ENCODE measurements at regions not wholly inside any gene's neighbourhood (a gene's known extent, or its start where the extent isn't known, plus 50 kb on each side); places are given as distances from the start of the nearest gene placed in this dataset.

DNA sequence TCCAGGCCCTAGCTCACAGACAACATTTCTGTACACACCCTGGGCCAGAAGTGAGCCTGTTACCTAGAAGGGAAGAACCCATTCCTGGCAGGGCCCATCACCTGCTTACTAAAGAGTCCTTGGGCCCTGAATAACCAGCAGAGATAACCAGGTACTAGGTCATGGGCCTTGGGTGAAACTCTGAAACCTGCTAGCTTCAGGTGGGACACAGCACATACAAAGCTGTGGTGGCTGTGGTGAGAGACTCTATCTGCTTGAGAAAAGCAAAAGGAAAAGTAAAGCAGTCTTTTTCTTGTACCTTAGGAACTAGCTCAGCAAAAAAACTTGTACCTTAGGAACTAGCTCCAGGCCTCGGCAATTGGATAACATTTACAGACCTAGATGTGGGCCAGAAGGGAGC lies 1895.9 kb upstream of the PCDH20 start:
- TF ChIP-seq POLR2AphosphoS5 (IDR thresholded peaks at IDR 0.05) (no peak), POLR2A (IDR thresholded peaks at IDR 0.05; ENCODE audit: low read depth) (no peak), EP300 (IDR thresholded peaks at IDR 0.05) (no peak)
- TF ChIP-seq, protein P1, sequence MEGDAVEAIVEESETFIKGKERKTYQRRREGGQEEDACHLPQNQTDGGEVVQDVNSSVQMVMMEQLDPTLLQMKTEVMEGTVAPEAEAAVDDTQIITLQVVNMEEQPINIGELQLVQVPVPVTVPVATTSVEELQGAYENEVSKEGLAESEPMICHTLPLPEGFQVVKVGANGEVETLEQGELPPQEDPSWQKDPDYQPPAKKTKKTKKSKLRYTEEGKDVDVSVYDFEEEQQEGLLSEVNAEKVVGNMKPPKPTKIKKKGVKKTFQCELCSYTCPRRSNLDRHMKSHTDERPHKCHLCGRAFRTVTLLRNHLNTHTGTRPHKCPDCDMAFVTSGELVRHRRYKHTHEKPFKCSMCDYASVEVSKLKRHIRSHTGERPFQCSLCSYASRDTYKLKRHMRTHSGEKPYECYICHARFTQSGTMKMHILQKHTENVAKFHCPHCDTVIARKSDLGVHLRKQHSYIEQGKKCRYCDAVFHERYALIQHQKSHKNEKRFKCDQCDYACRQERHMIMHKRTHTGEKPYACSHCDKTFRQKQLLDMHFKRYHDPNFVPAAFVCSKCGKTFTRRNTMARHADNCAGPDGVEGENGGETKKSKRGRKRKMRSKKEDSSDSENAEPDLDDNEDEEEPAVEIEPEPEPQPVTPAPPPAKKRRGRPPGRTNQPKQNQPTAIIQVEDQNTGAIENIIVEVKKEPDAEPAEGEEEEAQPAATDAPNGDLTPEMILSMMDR (IDR thresholded peaks at IDR 0.05): no peak
- H3K4me1 ChIP-seq: no peaks in the 10 kb centered on the region
- DNase-seq (ENCODE audit: extremely low spot score): no peak
- intact Hi-C loops (cut with DNase I): no loop called here
- H3K27me3 ChIP-seq: no peaks in the 10 kb centered on the region
- H3K27ac ChIP-seq (replicated peaks in 1 of 4): no peak overlapping the region
- H3K9me3 ChIP-seq: no peaks in the 10 kb centered on the region
- WGBS: 88% methylated on average over 1 of the region's 1 CpG
- no peak overlapping the region for H3K4me3 ChIP-seq
- H3K36me3 ChIP-seq: no peaks in the 10 kb centered on the region

DNA sequence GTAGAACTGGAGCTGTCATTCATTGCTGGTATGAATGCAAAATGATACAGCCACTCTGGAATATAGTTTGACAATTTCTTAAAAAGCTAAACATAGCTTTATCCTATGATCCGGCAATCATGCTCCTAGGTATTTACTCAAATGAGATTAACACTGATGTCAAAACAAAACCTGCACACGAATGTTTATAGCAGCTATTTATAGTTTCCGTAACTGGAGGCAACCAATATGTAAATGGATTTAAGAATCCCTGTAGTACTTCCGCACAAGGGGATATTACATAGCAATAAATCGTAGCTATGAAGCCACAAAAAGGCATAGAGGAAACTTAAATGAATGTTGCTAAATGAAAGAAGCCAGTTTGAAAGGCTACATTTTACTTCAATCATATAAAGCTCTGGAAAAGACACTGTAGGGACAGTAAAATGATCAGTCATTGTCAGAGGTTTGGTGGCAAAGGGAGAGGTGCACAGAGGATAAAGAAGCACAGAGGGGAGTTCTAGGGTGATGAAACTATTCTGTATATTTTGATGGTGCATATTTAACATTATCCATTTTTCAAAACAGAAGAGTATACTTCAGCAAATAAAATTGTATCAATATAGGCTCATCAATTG lies 1893.0 kb upstream of the PCDH20 start:
- H3K4me3 ChIP-seq: no peak overlapping the region
- H3K36me3 ChIP-seq: no peaks in the 10 kb centered on the region
- TF ChIP-seq, protein P1 (IDR thresholded peaks at IDR 0.05): no peak
- no peak for TF ChIP-seq POLR2AphosphoS5 (IDR thresholded peaks at IDR 0.05)
- TF ChIP-seq EP300 (IDR thresholded peaks at IDR 0.05): no peak
- TF ChIP-seq POLR2A (IDR thresholded peaks at IDR 0.05; ENCODE audit: low read depth): no peak
- intact Hi-C loops (cut with DNase I): no loop called here
- H3K9me3 ChIP-seq: no peaks in the 10 kb centered on the region
- H3K27ac ChIP-seq (replicated peaks in 1 of 4): no peak overlapping the region
- no peak for DNase-seq (ENCODE audit: extremely low spot score)
- H3K4me1 ChIP-seq: no peaks in the 10 kb centered on the region
- no peaks in the 10 kb centered on the region for H3K27me3 ChIP-seq
- 52% methylated on average over 5 of the region's 5 CpGs for WGBS

DNA sequence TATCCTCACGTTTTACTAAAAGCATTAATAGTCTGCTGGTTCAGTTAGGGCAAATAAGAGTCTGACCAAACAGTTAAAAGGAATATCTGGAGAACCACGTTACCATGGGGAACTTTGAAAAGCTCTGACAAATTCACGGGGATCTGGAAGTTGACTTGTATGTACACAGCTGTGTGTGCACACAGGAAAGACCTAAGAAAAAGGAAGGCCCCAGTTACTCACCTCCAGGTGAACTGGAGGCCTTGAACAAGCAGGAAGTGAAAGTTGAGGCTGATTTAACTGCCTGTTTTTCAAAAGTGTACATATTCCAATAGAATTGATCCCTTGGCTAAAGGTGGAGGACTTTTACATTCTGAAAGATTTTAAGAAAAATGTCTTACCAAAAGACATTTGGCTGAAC lies 1891.6 kb upstream of the PCDH20 start:
- no peaks in the 10 kb centered on the region for H3K4me1 ChIP-seq
- H3K4me3 ChIP-seq: no peak overlapping the region
- H3K36me3 ChIP-seq: no peaks in the 10 kb centered on the region
- WGBS: 61% methylated on average over 3 of the region's 3 CpGs
- H3K27me3 ChIP-seq: no peaks in the 10 kb centered on the region
- intact Hi-C loops (cut with DNase I): no loop called here
- TF ChIP-seq EP300 (IDR thresholded peaks at IDR 0.05) (no peak), POLR2AphosphoS5 (IDR thresholded peaks at IDR 0.05) (no peak), POLR2A (IDR thresholded peaks at IDR 0.05; ENCODE audit: low read depth) (no peak)
- TF ChIP-seq, protein P1 (IDR thresholded peaks at IDR 0.05): no peak
- H3K9me3 ChIP-seq: no peaks in the 10 kb centered on the region
- no peak overlapping the region for H3K27ac ChIP-seq (replicated peaks in 1 of 4)
- DNase-seq (ENCODE audit: extremely low spot score): no peak

DNA sequence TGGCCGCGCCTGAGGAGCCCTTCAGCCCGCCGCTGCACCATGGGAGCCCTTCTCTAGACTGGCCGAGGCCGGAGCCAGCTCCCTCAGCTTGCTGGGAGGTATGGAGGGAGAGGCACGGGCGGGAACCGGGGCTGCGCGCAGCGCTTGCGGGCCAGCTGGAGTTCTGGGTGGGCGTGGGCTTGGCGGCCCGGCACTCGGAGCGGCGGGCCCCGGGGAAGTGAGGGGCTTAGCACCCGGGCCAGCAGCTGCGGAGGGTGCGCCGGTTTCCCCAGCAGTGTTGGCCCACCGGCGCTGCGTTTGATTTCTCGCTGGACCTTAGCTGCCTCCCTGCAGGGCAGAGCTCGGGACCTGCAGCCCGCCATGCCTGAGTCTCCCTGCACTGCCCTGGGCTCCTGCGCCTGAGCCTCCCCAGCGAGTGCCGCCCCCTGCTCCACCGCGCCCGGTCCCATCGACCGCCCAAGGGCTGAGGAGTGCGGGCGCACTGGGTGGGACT lies 1890.0 kb upstream of the PCDH20 start:
- H3K27ac ChIP-seq (replicated peaks in 1 of 4): no peak overlapping the region
- intact Hi-C loops (cut with DNase I): no loop called here
- H3K36me3 ChIP-seq: no peaks in the 10 kb centered on the region
- no peak for DNase-seq (ENCODE audit: extremely low spot score)
- no peak for TF ChIP-seq EP300 (IDR thresholded peaks at IDR 0.05)
- no peak for TF ChIP-seq POLR2A (IDR thresholded peaks at IDR 0.05; ENCODE audit: low read depth)
- TF ChIP-seq, protein P1 (IDR thresholded peaks at IDR 0.05): no peak
- TF ChIP-seq POLR2AphosphoS5 (IDR thresholded peaks at IDR 0.05): no peak
- no peaks in the 10 kb centered on the region for H3K9me3 ChIP-seq
- no peak overlapping the region for H3K4me3 ChIP-seq
- no peaks in the 10 kb centered on the region for H3K27me3 ChIP-seq
- H3K4me1 ChIP-seq: no peaks in the 10 kb centered on the region
- WGBS: 100% methylated on average over 5 of the region's 40 CpGs

DNA sequence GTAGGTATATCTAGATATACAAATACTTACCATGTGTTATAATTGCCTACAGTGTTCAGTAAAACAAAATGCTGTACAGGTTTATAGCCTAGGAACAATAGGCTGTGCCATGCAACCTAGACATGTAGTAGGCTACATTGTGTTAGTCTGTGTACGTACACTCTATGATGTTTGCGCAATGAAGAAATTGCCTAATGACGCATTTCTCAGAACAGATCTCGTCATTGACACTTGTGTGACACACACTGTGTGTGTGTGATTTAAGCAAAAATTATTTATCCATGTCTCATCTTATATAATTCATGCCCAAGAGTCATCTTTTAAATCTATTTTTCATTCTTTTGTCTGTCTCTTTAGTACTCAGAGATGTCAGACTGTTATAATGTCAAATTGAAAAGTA lies 1888.8 kb upstream of the PCDH20 start:
- DNase-seq (ENCODE audit: extremely low spot score): no peak
- intact Hi-C loops (cut with DNase I): no loop called here
- WGBS: 94% methylated on average over 4 of the region's 4 CpGs
- no peaks in the 10 kb centered on the region for H3K9me3 ChIP-seq
- H3K4me3 ChIP-seq: no peak overlapping the region
- H3K27me3 ChIP-seq: no peaks in the 10 kb centered on the region
- TF ChIP-seq, protein P1 (IDR thresholded peaks at IDR 0.05): no peak
- no peak for TF ChIP-seq POLR2AphosphoS5 (IDR thresholded peaks at IDR 0.05)
- TF ChIP-seq POLR2A (IDR thresholded peaks at IDR 0.05; ENCODE audit: low read depth): no peak
- H3K27ac ChIP-seq (replicated peaks in 1 of 4): no peak overlapping the region
- no peaks in the 10 kb centered on the region for H3K36me3 ChIP-seq
- no peaks in the 10 kb centered on the region for H3K4me1 ChIP-seq

Data from esophagus muscularis mucosa (tissue), 4 donors.